OCI-LY1 (cell line): ENCODE measurements at regions not wholly inside any gene's neighbourhood (a gene's known extent, or its start where the extent isn't known, plus 50 kb on each side); places are given as distances from the start of the nearest gene placed in this dataset.

Source experiments
- H2AFZ ChIP-seq: fragments of 200-600 bp; sonication (generic), shearing (Covaris generic); 2 replicates; pipeline ENCODE4 v1.6.0; 2014; ENCODE audit warnings: antibody characterized with exemption, mild to moderate bottlenecking, low read length
- H3F3A ChIP-seq: fragments of 200-600 bp; sonication (generic), shearing (Covaris generic); 2 replicates; pipeline ENCODE4 v1.6.0; 2014; ENCODE audit warnings: mild to moderate bottlenecking, antibody characterized with exemption, low read length, moderate library complexity; ENCODE audit not compliant: insufficient read depth
- H3K27ac ChIP-seq: fragments of 200-600 bp; sonication (generic); 2 replicates; pipeline ENCODE4 v1.5.1; 2014; ENCODE audit warnings: low read length, mixed run types, mild to moderate bottlenecking, low read depth; ENCODE audit not compliant: poor library complexity, severe bottlenecking
- H3K27me3 ChIP-seq: fragments of 200-600 bp; sonication (generic); 2 replicates; pipeline ENCODE4 v1.6.0; 2014; ENCODE audit warnings: antibody characterized with exemption, mild to moderate bottlenecking, low read length, moderate library complexity; ENCODE audit not compliant: insufficient read depth
- H3K36me3 ChIP-seq: fragments of 200-600 bp; sonication (generic); 2 replicates; pipeline ENCODE4 v1.6.1; 2014; ENCODE audit warnings: mild to moderate bottlenecking, antibody characterized with exemption, low read length, moderate library complexity, mixed read lengths; ENCODE audit not compliant: insufficient read depth
- H3K4me1 ChIP-seq: fragments of 200-600 bp; sonication (generic); 2 replicates; pipeline ENCODE4 v1.5.1; 2014; ENCODE audit warnings: mild to moderate bottlenecking, low read length, moderate library complexity; ENCODE audit not compliant: insufficient read depth, severe bottlenecking
- H3K4me2 ChIP-seq: fragments of 200-600 bp; sonication (generic), shearing (Covaris generic); 2 replicates; pipeline ENCODE4 v1.6.1; 2014; ENCODE audit warnings: low read length
- H3K4me3 ChIP-seq: fragments of 200-600 bp; sonication (generic); 2 replicates; pipeline ENCODE4 v1.5.1; 2014; ENCODE audit warnings: low read length, low read depth, mild to moderate bottlenecking, mixed read lengths; ENCODE audit not compliant: poor library complexity, severe bottlenecking
- H3K79me2 ChIP-seq: fragments of 200-600 bp; shearing (Covaris generic); 2 replicates; pipeline ENCODE4 v1.6.1; 2016; ENCODE audit warnings: mixed run types, low read length, mixed read lengths; ENCODE audit not compliant: insufficient read depth
- H3K9ac ChIP-seq: fragments of 200-600 bp; sonication (generic), shearing (Covaris generic); 2 replicates; pipeline ENCODE4 v1.6.1; 2014; ENCODE audit warnings: mild to moderate bottlenecking, low read length, mixed read lengths
- H3K9me2 ChIP-seq: fragments of 200-600 bp; sonication (generic), shearing (Covaris generic); 2 replicates; pipeline ENCODE4 v1.6.1; 2014; ENCODE audit warnings: low read depth, mild to moderate bottlenecking, low read length, mixed read lengths
- H3K9me3 ChIP-seq: fragments of 200-600 bp; shearing (Covaris generic); 2 replicates; pipeline ENCODE4 v1.6.1; 2014; ENCODE audit warnings: low read length, mixed read lengths
- H4K20me1 ChIP-seq: fragments of 200-600 bp; sonication (generic), shearing (Covaris generic); 2 replicates; pipeline ENCODE4 v1.6.0; 2016; ENCODE audit warnings: mild to moderate bottlenecking, low read length; ENCODE audit not compliant: insufficient read depth
- CTCF ChIP-seq: fragments of 200-600 bp; sonication (generic), shearing (Covaris generic); IDR thresholded peaks from 2 replicates; pipeline ENCODE4 v1.5.1; 2017; ENCODE audit warnings: mild to moderate bottlenecking, antibody characterized with exemption, low read length, moderate library complexity, mixed read lengths
- EZH2 ChIP-seq: fragments of 200-600 bp; sonication (generic), shearing (Covaris generic); IDR thresholded peaks from 2 replicates; pipeline ENCODE4 v1.8.0; 2017; ENCODE audit warnings: borderline replicate concordance, mixed run types, mild to moderate bottlenecking, antibody characterized with exemption, low read length, moderate library complexity, mixed read lengths

- TF ChIP-seq CTCF (no peak), EZH2 (no peak)
- H2AFZ ChIP-seq, result no peak overlapping the region
These were observed 374.4 kb upstream of the CCNH start for GRCh38 chr5:87787086-87787485.

GRCh38 chr5:87786471-87786870 lies 373.7 kb upstream of the CCNH start:
- Histone ChIP-seq H3K9ac (no peak overlapping the region), H3K4me2 (no peak overlapping the region), H3K27ac (no peak overlapping the region), H4K20me1 (no peaks in the 10 kb centered on the region), H3K36me3 (no peaks in the 10 kb centered on the region), H3K9me2 (no peaks in the 10 kb centered on the region), H3K27me3 (no peaks in the 10 kb centered on the region), H2AFZ (no peak overlapping the region), H3K79me2 (no peaks in the 10 kb centered on the region), H3K4me3 (no peak overlapping the region), H3K9me3 (no peaks in the 10 kb centered on the region), H3K4me1 (no peaks in the 10 kb centered on the region), H3F3A (no peaks in the 10 kb centered on the region)
- TF ChIP-seq EZH2 (no peak), CTCF (no peak)

More at GRCh38 chr5:87787086-87787485, 374.4 kb upstream of the CCNH start:
- Histone ChIP-seq H3K4me3 (no peak overlapping the region), H3K27me3 (no peaks in the 10 kb centered on the region), H4K20me1 (no peaks in the 10 kb centered on the region), H3K9me3 (no peaks in the 10 kb centered on the region), H3K4me1 (no peaks in the 10 kb centered on the region), H3K79me2 (no peaks in the 10 kb centered on the region), H3K27ac (no peak overlapping the region), H3F3A (no peaks in the 10 kb centered on the region), H3K9me2 (no peaks in the 10 kb centered on the region), H3K9ac (no peak overlapping the region), H3K4me2 (no peak overlapping the region), H3K36me3 (no peaks in the 10 kb centered on the region)

GRCh38 chr5:87785554-87786335 lies 373.0 kb upstream of the CCNH start:
- Histone ChIP-seq H4K20me1 (no peaks in the 10 kb centered on the region), H2AFZ (no peak overlapping the region), H3K4me3 (no peak overlapping the region), H3K27me3 (no peaks in the 10 kb centered on the region), H3F3A (no peaks in the 10 kb centered on the region), H3K9me2 (no peaks in the 10 kb centered on the region), H3K4me1 (no peaks in the 10 kb centered on the region), H3K9ac (no peak overlapping the region), H3K4me2 (no peak overlapping the region), H3K27ac (no peak overlapping the region), H3K9me3 (no peaks in the 10 kb centered on the region), H3K79me2 (no peaks in the 10 kb centered on the region), H3K36me3 (no peaks in the 10 kb centered on the region)
- TF ChIP-seq EZH2 (no peak), CTCF (no peak)
